Caco-2 (cell line): ENCODE measurements at regions not wholly inside any gene's neighbourhood (a gene's known extent, or its start where the extent isn't known, plus 50 kb on each side); places are given as distances from the start of the nearest gene placed in this dataset.
"Not testable (repeated sequence)": the region's sequence is repeated elsewhere in the genome, so short reads cannot be mapped to it uniquely, and the experiment has no call there.

Experiments
- BruUV-seq: library from RNA; stranded (reverse); fragments of 400-500 nt; replicated peaks from 2 replicates; lab custom pipeline; 2021; lab: Mats Ljungman, UMichigan
- CTCF ChIA-PET: fragments of 300-600 bp; sonication (Branson Sonifier 250); formaldehyde crosslinking; loops from one replicate; lab custom pipeline; 2022; ENCODE audit warnings: antibody characterized with exemption; lab: Charles Lee
- POLR2A ChIA-PET: fragments of 300-600 bp; sonication (Branson Sonifier 250); formaldehyde crosslinking; loops from one replicate; lab custom pipeline; 2022; ENCODE audit warnings: antibody characterized with exemption; lab: Charles Lee
- DNase-seq, 2 experiments: peaks; one replicate each; pipeline versions ENCODE4 v3.0.0 to v3.0.0-alpha.2; 2020 to 2022
- H3K27me3 ChIP-seq: replicated peaks from 2 replicates; pipeline ENCODE4 v1.6.0; 2011; ENCODE audit warnings: low read length; ENCODE audit not compliant: control insufficient read depth, insufficient read depth
- H3K36me3 ChIP-seq: 2 replicates; pipeline ENCODE4 v1.5.1; 2011; ENCODE audit warnings: low read length; ENCODE audit not compliant: control insufficient read depth, insufficient read depth
- H3K4me1 ChIP-seq: fragments of 250-450 bp; sonication (Bioruptor Pico); 2 replicates; pipeline ENCODE4 v1.5.1; 2020; ENCODE audit warnings: mild to moderate bottlenecking
- H3K4me3 ChIP-seq: 2 replicates; pipeline ENCODE4 v1.5.1; 2011; ENCODE audit warnings: low read depth, mild to moderate bottlenecking, control low read depth, low read length
- H3K9me3 ChIP-seq: fragments of 250-450 bp; sonication (Bioruptor Pico); 2 replicates; pipeline ENCODE4 v1.5.1; 2020; ENCODE audit warnings: mild to moderate bottlenecking, moderate library complexity
- H3K27ac Mint-ChIP-seq: one replicate; pipeline ENCODE4 v1.8.0; 2022; ENCODE audit warnings: mixed read lengths; ENCODE audit not compliant: unreplicated experiment
- H3K27me3 Mint-ChIP-seq: one replicate; pipeline ENCODE4 v1.8.0; 2022; ENCODE audit warnings: mixed read lengths; ENCODE audit not compliant: insufficient read depth, unreplicated experiment
- H3K36me3 Mint-ChIP-seq: one replicate; pipeline ENCODE4 v1.8.0; 2022; ENCODE audit warnings: mild to moderate bottlenecking, mixed read lengths; ENCODE audit not compliant: insufficient read depth, unreplicated experiment
- H3K4me1 Mint-ChIP-seq: one replicate; pipeline ENCODE4 v1.8.0; 2022; ENCODE audit warnings: low read depth, mixed read lengths; ENCODE audit not compliant: unreplicated experiment
- H3K4me3 Mint-ChIP-seq: one replicate; pipeline ENCODE4 v1.8.0; 2022; ENCODE audit warnings: mild to moderate bottlenecking, moderate library complexity, mixed read lengths; ENCODE audit not compliant: unreplicated experiment
- H3K9me3 Mint-ChIP-seq: one replicate; pipeline ENCODE4 v1.8.0; 2022; ENCODE audit warnings: mixed read lengths; ENCODE audit not compliant: unreplicated experiment
- intact Hi-C: fragments of 100-400 bp; cut with micrococcal nuclease; formaldehyde crosslinking; loops from one replicate; pipeline ENCODE4 v1.10.0; 2022; ENCODE audit not compliant: unreplicated experiment
- TF ChIP-seq, protein P1 (sequence below), 2 experiments: fragments of 200-600 bp in 1 of 2; IDR thresholded peaks; 1 replicate in 1 of 2; 2 replicates in 1 of 2; pipeline versions ENCODE4 v1.5.1 to v1.8.0; 2011 to 2022; ENCODE audit warnings: antibody characterized with exemption in 1 of 2, control low read depth in 1 of 2, inconsistent platforms in 1 of 2, low read depth in 1 of 2, low read length in 1 of 2, mild to moderate bottlenecking in 1 of 2, moderate library complexity in 1 of 2; ENCODE audit not compliant: insufficient read depth in 1 of 2, severe bottlenecking in 1 of 2, unreplicated experiment in 1 of 2

DNA sequence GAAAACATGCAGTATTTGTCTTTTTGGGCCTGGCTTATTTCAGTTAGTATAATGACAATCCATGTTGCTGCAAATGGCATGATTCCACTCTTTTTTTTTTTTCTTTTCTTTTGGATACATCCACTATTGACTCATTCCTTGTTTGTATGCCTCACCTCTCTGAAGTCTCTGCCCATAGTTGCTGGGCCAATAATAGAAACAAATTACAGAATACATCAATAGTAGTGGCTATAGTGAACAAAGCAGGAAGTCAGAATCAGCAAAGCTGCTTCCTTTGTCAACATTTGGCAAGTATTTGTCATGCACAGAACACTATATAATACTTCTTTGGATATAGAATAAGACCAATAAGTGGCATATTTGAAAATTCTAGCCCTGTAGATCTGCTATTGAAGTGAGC lies 609.7 kb downstream of the STK39 start:
- BruUV-seq, result no TSS peak
- no peaks in the 10 kb centered on the region for H3K36me3 ChIP-seq
- POLR2A ChIA-PET, result no interaction called here
- CTCF ChIA-PET, result no interaction called here
- Mint-ChIP-seq H3K4me3 (no peak overlapping the region), H3K36me3 (no peaks in the 10 kb centered on the region), H3K27ac (no peak overlapping the region), H3K27me3 (peaks cover 3% of the 10 kb centered on the region), H3K4me1 (no peaks in the 10 kb centered on the region), H3K9me3 (no peaks in the 10 kb centered on the region)
- H3K27me3 ChIP-seq, result no peaks in the 10 kb centered on the region
- intact Hi-C loops, result no loop called here
- no peak for DNase-seq
- H3K9me3 ChIP-seq, result no peaks in the 10 kb centered on the region
- no peak overlapping the region for H3K4me3 ChIP-seq
- no peaks in the 10 kb centered on the region for H3K4me1 ChIP-seq
- TF ChIP-seq, protein P1, sequence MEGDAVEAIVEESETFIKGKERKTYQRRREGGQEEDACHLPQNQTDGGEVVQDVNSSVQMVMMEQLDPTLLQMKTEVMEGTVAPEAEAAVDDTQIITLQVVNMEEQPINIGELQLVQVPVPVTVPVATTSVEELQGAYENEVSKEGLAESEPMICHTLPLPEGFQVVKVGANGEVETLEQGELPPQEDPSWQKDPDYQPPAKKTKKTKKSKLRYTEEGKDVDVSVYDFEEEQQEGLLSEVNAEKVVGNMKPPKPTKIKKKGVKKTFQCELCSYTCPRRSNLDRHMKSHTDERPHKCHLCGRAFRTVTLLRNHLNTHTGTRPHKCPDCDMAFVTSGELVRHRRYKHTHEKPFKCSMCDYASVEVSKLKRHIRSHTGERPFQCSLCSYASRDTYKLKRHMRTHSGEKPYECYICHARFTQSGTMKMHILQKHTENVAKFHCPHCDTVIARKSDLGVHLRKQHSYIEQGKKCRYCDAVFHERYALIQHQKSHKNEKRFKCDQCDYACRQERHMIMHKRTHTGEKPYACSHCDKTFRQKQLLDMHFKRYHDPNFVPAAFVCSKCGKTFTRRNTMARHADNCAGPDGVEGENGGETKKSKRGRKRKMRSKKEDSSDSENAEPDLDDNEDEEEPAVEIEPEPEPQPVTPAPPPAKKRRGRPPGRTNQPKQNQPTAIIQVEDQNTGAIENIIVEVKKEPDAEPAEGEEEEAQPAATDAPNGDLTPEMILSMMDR (IDR thresholded peaks at IDR 0.05; ENCODE audit: insufficient read depth in 1 of 2, low read depth in 1 of 2, low read length in 1 of 2, severe bottlenecking in 1 of 2, unreplicated experiment in 1 of 2), result no peak

DNA sequence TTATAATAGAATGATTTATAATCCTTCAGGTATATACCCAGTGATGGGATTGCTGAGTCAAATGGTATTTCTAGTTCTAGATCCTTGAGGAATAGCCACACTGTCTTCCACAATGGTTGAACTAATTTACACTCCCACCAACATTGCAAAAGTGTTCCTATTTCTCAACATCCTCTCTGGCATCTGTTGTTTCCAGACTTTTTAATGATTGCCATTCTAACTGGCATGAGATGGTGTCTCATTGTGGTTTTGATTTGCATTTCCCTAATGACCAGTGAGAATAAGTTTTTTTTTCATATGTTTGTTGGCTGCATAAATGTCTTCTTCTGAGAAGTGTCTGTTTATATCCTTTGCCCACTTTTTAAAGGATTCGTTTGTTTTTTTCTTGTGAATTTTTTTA lies 615.1 kb downstream of the STK39 start:
- H3K4me3 Mint-ChIP-seq, H3K9me3 ChIP-seq, H3K4me3 ChIP-seq, CTCF ChIA-PET, BruUV-seq, H3K27me3 Mint-ChIP-seq, H3K4me1 Mint-ChIP-seq, POLR2A ChIA-PET, H3K27ac Mint-ChIP-seq, DNase-seq, H3K4me1 ChIP-seq, H3K36me3 Mint-ChIP-seq, H3K36me3 ChIP-seq, intact Hi-C loops, H3K9me3 Mint-ChIP-seq, H3K27me3 ChIP-seq: not testable (repeated sequence)

DNA sequence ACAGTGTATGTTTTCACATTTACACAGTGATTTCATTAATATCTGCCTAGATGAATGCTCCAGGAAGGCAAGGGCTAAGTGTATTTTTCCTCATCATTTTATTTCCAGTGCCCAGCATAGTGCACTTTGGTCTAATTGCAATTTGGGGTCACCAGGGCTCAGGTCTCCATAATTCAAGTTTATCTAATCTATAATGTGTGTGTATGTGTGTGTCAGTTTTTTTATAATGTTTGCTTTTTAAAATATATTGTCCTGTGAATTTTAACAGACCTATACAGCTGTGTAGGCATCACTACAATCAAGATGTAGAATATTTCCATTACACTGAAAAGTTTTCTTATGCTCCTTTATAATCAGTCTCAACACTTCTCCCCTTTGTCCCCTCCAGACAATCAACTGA lies 620.4 kb downstream of the STK39 start:
- POLR2A ChIA-PET, result no interaction called here
- H3K4me3 ChIP-seq, result no peak overlapping the region
- H3K36me3 ChIP-seq, result no peaks in the 10 kb centered on the region
- Mint-ChIP-seq H3K4me3 (no peak overlapping the region), H3K9me3 (peaks cover 3% of the 10 kb centered on the region), H3K4me1 (no peaks in the 10 kb centered on the region), H3K27me3 (no peaks in the 10 kb centered on the region), H3K27ac (no peak overlapping the region), H3K36me3 (no peaks in the 10 kb centered on the region)
- no peaks in the 10 kb centered on the region for H3K27me3 ChIP-seq
- no peaks in the 10 kb centered on the region for H3K9me3 ChIP-seq
- H3K4me1 ChIP-seq, result no peaks in the 10 kb centered on the region
- DNase-seq, result no peak
- TF ChIP-seq, protein P1 (IDR thresholded peaks at IDR 0.05; ENCODE audit: insufficient read depth in 1 of 2, low read depth in 1 of 2, low read length in 1 of 2, severe bottlenecking in 1 of 2, unreplicated experiment in 1 of 2), result no peak
- no TSS peak for BruUV-seq
- CTCF ChIA-PET, result no interaction called here
- intact Hi-C loops, result no loop called here

DNA sequence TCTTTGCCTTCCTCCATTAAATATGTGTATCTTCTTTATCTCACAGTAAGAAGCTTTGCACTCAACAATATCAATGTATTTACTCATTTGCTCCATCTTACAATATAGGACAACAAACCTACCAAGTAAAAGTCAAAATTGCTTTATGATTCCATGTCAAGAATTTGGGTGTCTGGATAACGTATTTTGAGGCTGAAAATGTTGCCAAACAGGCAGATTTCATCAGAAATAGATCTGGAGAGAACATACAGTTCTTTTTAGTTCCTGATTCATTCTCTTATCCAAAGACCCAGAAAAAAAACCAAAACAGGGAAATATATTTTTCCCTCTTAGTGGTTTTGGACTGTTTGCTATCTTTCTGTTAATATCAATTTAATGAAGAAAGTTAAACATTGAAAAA lies 621.1 kb downstream of the STK39 start:
- Mint-ChIP-seq H3K27me3 (no peaks in the 10 kb centered on the region), H3K36me3 (no peaks in the 10 kb centered on the region), H3K27ac (no peak overlapping the region), H3K9me3 (peaks cover 9% of the 10 kb centered on the region), H3K4me1 (no peaks in the 10 kb centered on the region), H3K4me3 (no peak overlapping the region)
- TF ChIP-seq, protein P1 (IDR thresholded peaks at IDR 0.05; ENCODE audit: insufficient read depth in 1 of 2, low read depth in 1 of 2, low read length in 1 of 2, severe bottlenecking in 1 of 2, unreplicated experiment in 1 of 2), result no peak
- POLR2A ChIA-PET, result no interaction called here
- Histone ChIP-seq H3K36me3 (no peaks in the 10 kb centered on the region), H3K9me3 (no peaks in the 10 kb centered on the region), H3K4me3 (no peak overlapping the region), H3K27me3 (no peaks in the 10 kb centered on the region), H3K4me1 (no peaks in the 10 kb centered on the region)
- CTCF ChIA-PET, result no interaction called here
- BruUV-seq, result no TSS peak
- intact Hi-C loops, result no loop called here
- no peak for DNase-seq
